ENCODE measurements at regions not wholly inside any gene's neighbourhood (a gene's known extent, or its start where the extent isn't known, plus 50 kb on each side); places are given as distances from the start of the nearest gene placed in this dataset.
"Not testable (repeated sequence)": the region's sequence is repeated elsewhere in the genome, so short reads cannot be mapped to it uniquely, and the experiment has no call there.

DNA sequence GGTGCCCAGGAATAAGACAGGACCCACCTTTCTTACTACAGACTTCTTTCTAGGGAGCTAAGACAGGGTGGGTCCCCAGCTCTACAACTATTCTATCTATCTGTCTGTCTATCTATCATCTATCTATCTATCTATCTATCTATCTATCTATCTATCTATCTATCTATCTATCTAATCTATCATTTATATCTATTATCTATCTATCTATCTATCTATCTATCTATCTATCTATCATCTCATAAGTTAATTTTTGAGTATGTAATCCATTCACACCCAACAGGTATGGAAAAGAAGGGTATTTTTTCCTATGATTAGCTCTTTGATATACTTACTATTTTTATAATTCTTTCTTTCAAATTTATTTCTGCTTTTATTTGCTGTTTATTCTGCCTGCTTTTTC is 55.9 kb downstream of the BAMBI start:
- no peak for DNase-seq

GRCh38 chr10:28733647-28734046 is 56.3 kb downstream of the BAMBI start:
- DNase-seq: no peak

- DNase-seq: no peak
Measured at GRCh38 chr10:28734938-28735759, 57.8 kb downstream of the BAMBI start.

- DNase-seq: no peak
Measured at GRCh38 chr10:28737096-28737495, 59.8 kb downstream of the BAMBI start.

DNA sequence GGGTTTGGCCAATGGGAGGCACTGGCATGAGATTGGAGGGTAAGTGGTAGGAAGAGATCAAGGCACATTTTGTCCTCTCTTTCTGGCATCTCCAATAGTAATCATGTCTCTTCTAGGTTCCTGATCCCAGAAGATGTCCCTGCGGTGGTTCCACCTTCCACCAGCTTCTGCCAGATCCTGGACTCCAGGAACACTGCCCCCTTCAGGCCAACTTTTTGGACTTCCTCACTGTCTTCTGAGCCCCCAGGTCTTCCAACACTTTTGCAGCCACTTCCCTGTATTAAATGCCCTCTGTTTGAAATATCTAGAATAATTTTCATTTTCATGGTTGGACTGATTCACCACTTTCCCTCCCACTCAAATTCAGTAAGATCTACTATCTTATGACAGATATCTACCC is 60.9 kb downstream of the BAMBI start:
- DNase-seq: no peak

DNA sequence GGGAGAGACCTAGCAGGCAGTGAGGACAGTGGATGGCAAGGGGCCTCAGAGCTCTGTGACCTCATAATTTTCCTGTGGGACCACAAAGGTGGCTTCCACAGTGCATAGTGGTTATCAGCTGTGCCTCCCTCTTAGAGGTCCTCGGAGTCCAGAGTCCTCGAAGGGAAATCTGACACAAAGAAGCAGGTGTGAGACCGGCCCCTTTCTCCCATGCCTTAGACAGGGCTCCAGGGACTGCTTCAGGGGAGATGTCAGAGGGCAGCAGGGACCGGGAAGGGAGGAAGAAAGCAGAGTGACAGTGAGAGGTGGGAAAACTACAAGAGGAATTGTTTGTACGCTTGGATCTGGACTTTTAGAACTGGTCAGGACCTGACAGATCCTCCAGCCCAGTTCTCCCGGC is 66.3 kb downstream of the BAMBI start:
- no peak for DNase-seq

GRCh38 chr10:28744069-28744768 is 66.9 kb downstream of the BAMBI start:
- no peak for DNase-seq

GRCh38 chr10:28754930-28755718 is 77.8 kb downstream of the BAMBI start:
- DNase-seq: no peak

DNA sequence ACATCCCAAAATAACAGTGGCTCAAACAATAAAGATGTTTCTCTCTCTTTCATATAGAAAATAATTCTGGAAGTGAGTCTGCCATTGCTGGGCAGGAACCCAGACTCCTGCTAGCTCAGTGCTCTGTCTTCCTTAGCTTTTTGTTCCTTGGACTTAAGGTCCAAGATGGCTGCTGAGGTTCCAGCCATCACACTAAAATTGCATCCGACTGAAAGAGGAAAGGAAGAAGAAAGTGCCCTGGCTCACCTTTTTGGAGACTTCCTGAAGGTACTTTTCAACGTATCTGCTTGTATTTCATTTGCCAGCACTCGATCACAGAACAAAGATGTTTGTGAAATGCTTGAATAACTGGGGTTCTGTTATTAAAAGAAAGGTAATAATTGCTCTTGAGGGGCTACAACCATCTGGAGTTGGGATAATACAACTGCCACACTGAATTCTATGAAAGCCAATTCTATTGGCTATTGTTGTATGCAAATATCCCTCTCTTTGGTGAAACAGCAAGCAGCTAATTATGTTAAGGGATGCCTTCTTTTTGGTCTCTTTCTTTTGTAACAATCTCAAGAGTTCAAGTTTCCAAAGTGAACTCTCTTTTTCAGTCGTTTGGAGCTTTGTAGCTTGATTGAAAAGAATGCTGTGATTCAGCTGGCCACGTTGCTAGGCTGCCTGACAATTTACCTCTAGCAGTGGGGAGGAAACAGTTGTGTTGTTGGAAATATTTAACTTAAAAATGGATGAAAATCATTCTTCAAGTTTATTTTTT is 83.9 kb downstream of the BAMBI start:
- DNase-seq: no peak

GRCh38 chr10:28763471-28764170 is 86.3 kb downstream of the BAMBI start:
- DNase-seq: no peak

GRCh38 chr10:28765641-28766040 is 88.3 kb downstream of the BAMBI start:
- DNase-seq: no peak

GRCh38 chr10:28768227-28768626 is 90.9 kb downstream of the BAMBI start:
- no peak for DNase-seq

DNA sequence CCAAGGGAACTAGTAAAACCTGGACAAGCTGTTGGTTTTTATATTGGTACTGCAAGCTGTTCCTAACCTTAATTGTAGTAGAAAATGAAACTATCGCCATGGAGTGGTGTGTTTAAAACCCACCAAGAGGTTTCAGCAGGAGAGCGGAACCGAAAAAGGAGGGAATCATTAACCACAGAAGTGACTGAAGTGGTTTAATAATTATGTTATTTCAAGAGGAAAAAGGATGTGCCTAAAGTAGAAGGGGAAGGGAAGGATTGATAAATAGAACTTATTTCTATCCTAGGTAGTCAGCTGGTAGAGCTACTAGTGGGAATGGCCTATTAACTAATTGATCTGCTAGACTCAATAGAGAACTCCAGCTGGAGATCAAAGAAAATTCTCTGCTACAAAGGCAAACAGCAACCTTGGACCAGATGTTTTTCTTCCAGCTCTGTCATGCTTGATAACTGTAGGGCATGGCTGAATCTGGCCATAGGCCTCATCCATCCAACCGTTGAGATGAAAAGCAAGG is 91.8 kb downstream of the BAMBI start:
- no peak for DNase-seq

GRCh38 chr10:28771580-28772090 is 94.3 kb downstream of the BAMBI start:
- not testable (repeated sequence) for DNase-seq

DNA sequence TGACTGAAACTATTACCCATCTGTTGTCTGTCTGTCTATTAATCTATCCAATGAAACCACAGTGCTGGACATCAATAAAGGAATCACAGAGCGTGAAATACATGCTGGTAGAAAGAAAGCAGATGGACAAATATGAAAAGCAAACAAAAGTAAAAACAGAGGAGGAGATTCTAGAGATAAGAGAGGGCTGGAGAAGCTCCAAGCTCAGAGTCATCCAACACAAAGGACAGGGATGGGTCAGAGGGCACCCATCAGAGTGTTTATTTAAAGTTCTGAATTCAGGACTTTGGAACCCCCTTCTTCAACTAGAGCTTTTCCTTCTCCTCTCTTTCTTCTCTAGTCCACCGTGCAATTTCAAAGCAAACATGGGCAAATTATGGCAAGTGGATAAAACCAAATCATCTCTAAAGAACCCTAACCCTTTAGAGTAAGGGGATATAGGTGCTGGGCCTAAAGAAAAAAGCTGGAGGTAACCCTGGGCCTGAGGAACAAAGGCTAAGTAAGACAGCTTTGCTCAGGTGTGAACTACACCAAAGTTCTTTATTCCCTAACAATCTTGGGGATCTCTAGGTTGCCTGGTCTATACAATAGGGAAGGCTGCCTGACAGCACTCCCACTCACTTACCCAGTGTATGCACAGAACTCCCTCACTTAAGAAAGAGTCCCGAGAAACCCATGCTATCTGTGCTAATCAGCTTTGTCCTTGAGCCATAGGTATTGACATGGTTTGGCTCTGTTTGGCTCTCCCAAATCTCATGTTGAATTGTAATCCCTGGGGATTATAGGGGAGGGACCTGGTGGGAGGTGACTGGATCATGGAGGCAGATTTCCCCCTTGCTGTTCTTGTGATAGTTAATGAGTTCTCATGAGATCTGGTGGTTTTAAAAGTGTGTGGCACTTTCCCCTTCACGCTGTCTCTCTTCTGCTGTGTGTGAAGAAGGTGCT is 97.0 kb downstream of the BAMBI start:
- no peak for DNase-seq

GRCh38 chr10:28775773-28776172 is 98.5 kb downstream of the BAMBI start:
- DNase-seq: no peak

- DNase-seq: no peak
Measured at GRCh38 chr10:28776519-28776918, 99.2 kb downstream of the BAMBI start.

DNA sequence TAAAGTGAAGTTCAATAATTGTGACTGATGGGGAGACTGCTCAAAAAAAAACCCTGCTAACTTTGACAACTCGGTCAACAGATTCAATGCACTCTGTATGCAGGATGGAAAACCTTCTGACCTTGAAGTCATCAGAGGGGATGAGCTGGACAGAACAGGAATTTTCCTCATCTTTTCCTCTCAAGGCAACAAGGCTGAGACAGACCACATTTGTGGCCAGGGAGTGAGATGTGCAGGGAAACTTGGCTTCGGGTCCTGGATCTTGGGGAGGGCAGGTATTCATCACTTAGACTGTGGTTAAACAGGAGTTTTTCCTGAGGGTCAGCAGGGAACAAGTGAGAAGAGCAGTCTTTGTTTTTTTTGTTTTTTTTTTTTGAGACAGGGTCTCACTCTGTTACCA is 100.6 kb downstream of the BAMBI start:
- DNase-seq: no peak

GRCh38 chr10:28778524-28778923 is 101.2 kb downstream of the BAMBI start:
- no peak for DNase-seq

GRCh38 chr10:28781296-28781695 is 104.0 kb downstream of the BAMBI start:
- DNase-seq: no peak

- DNase-seq: no peak
Measured at GRCh38 chr10:28783087-28783486, 105.8 kb downstream of the BAMBI start.
